HUDEP-2 (cell line): ENCODE measurements at regions not wholly inside any gene's neighbourhood (a gene's known extent, or its start where the extent isn't known, plus 50 kb on each side); places are given as distances from the start of the nearest gene placed in this dataset.
"Not testable (repeated sequence)": the region's sequence is repeated elsewhere in the genome, so short reads cannot be mapped to it uniquely, and the experiment has no call there.

Source experiments
- DNase-seq, 76 experiments: peaks; one replicate each; lab custom pipeline; 2025; ENCODE audit not compliant: unreplicated experiment in 76 of 76; lab: John Stamatoyannopoulos, UW

DNA sequence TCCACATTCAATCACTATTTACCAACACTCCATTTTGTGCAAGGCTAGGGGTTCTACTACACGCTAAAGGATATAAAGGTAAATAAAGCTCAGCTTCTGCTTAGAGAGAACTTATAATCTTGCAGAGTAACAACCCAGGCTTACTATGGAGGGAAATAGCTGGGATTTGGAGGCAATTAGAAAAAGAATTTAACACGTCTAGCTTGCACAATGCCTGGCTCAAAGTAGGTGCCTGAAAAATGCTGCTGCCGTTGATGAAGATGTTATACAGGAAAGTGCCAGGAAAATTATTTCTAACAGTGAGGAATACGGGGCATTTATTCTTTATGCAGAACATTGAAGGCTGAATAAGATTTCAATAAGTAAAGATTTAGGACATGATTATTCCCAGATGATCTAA is 214.2 kb downstream of the KITLG start:
- no peak for DNase-seq

DNA sequence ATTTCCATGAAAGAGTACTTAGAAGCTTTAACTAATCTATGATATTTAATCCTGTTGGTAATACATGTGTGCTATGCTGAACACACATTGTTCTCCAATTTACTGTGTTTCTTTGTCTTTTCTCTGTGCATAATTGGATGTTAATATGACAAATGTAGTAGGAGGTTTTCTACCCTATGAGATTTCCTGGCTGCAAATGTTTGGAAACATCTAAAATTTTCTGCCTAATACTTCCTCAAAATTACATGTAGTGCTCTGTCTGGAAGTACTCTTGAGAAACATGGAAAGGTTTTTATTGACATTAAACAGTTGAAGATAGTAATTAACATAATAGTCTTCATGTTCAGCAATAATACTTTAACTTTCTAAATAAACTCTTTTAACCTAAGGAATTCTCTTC is 213.0 kb downstream of the KITLG start:
- no peak for DNase-seq

DNA sequence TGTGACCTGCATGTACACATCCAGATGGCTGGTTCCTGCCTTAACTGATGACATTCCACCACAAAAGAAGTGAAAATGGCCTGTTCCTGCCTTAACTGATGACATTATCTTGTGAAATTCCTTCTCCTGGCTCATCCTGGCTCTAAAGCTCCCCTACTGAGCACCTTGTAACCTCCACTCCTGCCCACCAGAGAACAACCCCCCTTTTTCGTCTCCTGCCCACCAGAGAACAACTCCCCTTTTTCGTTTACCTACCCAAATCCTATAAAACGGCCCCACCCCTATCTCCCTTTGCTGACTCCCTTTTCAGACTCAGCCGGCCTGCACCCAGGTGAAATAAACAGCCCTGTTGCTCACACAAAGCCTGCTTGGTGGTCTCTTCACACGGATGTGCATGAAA is 212.2 kb downstream of the KITLG start:
- not testable (repeated sequence) for DNase-seq

DNA sequence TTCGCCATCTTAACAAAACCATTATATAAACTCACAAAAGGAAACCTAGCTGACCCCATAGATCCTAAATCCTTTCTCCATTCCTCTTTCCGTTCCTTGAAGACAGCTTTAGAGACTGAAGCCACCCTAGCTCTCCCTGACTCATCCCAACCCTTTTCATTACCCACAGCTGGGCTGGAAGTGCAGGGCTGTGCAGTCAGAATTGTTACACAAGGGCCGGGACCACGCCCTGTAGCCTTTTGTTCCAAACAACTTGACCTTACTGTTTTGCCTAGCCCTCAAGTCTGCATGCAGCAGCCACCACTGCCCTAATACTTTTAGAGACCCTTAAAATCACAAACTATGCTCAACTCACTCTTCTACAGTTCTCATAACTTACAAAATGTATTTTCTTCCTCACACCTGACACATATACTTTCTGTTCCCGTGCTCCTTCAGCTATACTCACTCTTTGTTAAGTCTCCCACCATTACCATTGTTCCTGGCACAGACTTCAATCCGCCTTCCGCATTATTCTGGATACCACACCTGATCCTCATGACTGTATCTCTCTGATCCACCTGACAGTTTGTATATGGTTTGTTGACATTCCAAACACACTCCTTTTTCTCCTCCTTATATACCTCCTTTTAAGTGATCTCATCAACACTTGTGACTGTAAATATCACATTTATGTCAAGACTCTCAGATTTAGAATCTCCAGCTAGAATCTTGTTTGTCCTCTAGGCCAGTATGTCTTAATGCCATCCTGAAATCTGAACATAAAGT is 208.7 kb downstream of the KITLG start:
- DNase-seq, result no peak

DNA sequence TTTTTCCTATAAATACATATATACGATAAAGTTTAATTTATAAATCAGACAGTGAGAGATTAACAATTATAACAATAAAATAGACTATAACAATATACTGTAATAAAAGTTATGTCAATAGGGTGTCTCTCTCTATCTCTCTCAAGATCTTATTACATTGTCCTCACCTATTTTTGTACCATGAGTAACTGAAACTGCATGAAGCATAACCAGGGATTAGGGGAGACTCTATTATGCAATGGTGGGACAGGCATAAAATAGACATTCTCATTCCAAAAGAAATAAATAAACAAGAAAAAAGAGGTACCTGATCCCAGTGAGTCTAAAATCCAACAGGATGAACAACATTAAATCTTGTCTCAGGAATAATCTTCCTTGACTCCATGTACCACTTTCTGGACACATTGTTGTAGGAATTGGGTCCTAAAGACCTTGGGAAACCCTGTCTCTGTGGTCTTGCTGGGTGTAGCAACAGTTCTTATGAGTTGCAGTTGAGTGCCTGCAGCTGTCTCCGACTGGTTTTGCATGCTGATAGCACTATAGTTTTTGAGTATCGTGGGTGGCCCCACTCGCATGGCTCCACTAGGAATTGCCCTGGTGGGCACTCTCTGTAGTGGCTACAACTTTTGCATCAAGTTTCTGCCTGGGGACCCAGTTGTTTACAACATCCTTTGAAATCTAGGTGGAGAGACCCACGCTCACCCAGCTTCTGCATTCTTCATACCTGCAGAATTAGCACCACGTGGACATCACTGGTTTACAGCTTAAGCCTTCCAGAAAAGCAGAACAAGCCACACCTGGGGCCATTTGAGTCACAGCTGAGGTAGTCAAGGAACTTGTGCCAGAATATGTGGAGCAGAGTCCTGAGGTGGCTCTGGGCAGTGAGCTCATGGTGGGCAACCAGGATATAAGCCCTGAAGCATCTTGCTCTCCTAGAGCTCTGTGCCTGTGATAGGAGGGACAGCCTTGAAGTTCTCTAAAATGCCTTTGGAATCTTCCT is 204.7 kb downstream of the KITLG start:
- no peak for DNase-seq

DNA sequence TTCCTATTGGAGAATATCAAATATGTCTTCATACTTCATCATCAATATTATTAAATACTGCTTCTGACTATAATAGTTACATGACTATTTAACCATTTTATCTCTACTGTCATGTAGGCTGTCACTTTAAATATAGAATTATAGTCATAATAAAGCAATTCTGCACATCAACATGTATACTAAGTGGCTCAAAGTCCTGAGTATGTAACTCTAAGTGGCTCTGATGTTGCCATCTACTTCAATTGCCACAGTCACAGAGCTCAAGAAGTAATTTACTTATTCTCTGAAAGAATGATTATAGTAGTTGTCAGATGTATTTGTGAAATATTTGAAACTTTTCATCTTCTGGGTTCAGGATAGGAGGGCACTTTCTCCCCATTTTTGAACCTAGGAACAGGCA is 202.3 kb downstream of the KITLG start:
- DNase-seq, result no peak

DNA sequence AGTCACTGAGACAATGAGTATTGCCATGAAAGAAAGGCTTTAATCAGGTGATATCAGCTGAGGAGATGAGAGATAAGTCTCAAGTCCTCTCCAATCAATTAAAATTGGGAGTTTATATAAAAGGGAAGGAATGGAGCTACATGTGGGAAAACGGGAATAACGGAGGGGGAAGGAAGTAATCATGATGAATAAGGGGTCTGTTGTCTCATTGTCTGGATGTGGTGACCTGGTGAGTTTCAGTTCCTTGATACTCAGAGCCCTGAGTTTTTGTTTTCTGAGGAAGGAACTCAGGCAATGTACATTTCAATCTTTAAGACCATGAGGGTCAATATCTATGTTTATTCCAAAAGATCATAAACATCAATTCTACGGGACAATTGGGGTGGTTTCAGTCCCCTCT is 198.8 kb downstream of the KITLG start:
- DNase-seq, result no peak

DNA sequence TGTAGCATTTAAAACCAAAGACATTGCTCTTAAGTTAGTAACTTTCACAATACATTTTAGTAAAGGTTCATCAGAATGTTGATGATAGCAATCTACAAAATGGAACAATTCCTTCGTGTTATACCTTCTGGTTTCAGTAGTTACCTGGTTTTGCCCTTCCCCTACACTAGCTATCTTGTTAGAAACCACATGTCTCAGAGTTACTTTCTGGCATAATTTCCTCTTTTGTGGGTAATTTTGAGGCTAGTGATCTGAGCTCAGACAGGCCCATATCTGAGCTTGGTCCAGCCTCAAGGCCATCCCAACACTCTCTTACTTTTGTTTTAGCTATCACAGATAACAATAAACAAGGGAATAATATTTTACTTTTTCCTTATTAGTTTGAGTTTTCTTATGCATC is 196.9 kb downstream of the KITLG start:
- DNase-seq, result no peak

DNA sequence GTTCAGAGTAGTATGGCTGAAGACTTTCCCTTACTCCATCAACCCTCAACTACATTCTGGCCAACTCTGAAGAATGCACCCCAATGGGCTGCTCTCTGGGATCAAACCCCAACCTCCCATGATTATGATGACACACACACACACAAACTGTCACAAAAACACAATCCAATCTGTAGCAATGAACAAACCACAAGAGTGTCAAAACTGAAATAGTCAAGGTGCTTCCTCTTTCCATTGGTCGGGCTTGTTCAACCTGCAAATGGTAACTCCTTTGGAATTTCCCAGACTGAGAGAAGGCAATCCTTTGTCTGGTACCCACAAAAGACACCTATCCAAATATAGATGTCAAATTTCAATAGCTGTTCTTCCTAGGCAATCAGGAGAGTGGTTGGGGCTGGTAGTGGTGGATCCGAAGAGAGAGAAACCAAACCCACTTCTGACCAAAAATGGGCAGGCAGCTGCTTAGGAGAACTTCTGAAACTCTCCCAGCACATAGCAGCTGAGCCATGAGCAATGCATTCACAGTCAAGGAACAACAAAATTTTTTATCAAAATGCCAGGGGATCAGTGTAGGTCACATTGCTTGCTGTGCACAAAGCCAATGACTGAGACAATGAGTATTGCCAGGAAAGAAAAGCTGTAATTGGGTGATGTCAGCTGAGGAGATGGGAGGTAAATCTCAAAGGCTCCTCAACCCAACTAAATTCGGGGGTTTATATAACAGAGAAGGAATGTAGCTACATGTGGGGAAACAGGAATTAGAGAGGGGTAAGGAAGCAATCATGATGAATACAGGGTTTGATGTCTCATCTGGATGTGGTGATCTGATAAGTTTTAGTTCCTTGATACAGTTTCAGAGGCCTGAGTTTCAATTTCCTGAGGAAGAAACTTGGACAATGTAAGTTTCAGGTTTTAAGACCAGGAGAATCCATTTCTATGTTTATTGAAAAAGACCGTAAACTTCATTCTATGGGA is 191.4 kb downstream of the KITLG start:
- no peak for DNase-seq

DNA sequence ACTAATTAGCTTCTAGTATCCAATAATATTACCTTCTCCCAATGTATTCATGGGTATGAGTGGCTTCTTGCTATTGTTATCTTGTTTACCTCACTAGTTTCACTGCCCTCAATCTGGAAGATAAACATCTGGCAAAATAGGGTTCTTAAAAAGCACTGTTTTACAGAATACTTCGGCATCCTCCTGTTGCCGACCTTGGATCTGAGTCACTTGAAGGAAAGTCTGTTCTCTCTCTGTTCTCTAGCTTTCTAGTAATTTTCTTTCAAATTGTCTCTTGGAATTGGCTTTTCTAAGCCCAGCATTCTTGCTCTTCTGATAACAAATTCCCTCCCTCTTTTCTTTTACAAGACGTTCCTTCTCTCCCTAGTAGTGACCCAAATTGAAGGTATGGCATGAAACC is 189.5 kb downstream of the KITLG start:
- DNase-seq, result no peak

DNA sequence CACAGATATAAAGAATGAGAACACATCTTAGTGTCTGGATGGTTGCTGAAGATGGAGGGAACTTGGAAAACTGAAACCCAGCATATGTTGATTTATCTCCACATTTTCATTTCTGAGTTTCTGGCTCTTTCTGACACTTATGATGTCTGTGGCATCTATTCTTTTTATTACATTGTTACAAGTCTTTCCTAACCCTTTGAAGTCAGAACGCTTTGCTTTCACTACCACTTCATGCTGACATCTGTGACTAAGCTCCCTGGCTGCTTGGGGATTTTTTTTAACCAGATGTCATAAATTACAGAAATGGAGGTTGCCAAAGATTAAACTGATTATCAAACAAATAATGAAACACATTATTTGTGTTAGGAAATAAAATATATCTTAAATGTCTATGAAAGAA is 188.7 kb downstream of the KITLG start:
- no peak for DNase-seq

DNA sequence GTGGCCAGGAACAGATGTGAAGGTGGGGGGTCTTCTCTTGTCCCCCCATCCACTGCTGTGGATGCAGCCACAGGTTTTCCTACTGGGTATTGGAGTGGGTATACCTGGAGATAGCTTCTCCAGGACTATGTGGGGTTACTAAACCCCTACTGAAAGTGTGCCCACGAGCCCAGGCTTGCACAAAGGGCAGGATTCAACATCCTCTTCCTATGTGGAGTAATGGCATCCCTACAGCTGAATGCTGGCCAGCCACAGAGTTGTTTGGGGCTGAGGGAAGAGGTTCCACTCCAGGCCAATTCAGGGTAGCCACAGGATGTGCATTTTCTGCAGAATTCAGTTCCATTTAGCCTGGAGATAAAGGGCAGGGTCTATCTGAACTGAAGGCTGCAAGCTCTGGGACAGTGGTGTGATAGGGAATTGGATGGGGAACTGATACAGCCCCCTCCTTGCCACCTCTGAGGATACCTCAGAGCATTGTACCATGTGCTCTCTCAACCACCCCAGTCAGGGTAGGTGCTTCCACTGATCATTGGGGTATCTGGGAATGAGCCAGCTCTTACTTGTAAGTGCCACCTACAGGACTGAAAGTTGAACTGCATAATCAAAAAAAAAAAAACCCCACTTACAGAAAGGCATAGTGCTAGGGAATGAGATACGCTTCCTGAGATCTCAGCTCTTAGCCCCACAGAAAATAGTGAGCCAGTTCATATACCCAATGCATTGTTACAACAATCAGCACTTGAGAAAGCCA is 187.1 kb downstream of the KITLG start:
- DNase-seq, result peak in 8 of 76 experiments; percentile 0 to 22 (median 8)

DNA sequence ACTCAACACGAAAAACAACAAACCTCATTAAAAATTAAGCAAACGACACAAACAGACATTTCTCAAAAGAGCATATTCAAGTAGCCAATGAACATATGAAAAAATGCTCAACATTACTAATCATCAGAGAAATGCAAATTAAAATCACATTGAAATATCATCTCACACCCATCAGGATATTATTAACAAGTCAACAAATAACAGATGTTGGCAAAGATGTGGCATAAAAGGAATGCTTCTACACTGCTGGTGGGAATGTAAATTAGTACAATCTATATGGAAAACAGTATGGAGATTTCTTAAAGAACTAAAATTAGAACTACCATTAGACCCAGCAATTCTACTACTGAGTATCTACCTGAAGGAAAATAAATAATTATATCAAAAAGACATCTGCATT is 182.2 kb downstream of the KITLG start:
- DNase-seq, result no peak

DNA sequence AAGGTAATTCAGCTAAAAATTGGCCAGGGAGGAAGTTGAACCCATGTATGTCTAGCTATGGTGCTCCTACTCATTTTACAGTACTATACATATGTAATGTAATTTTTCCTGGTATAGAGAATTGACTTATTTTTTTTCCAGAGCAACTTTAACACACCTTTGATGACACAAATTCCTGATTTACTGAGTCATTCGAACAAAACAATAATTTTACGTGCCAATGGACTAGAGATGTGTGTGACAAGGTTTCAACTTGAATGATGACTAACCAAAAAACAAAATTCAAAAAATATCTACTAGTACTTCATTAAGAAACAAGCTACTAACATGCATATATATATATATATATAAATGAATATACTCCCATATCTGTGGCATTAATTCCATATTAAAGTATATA is 180.5 kb downstream of the KITLG start:
- DNase-seq, result no peak

DNA sequence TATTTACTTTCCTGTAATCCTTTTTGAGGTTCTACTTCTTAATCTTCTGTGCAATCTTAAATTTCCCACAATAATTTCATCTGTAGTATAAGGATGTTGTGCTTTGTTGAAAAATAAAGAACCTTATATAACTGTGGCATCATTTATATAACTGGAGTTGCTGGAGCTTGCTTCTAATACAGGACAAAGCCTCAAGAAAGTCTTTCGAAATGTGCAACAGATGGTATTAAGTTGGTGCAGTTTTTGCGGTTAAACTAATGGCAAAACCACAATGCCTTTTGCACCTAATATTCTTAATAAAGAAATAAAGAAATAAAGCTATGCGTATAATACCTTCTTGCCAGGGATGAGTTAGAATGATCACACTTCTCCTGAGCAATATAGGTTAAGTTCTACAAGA is 180.0 kb downstream of the KITLG start:
- no peak for DNase-seq

DNA sequence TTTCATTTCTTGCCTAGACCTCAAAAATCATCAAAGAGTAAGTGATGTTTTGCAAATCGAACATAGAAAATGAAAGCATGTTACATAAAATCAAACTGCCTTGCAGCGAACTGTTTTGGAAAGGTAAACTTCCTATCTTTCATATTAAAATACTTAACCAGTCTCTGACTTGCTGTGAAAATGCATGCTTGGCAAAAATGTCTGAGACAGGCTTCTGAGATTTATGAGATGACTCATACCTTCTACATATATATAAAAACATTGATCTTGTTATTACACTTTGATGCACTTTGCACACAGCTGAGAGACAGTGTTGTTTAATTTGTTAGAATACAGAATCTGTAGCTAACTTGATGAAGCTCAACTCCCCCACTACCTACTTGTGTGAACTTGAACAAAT is 179.1 kb downstream of the KITLG start:
- no peak for DNase-seq

DNA sequence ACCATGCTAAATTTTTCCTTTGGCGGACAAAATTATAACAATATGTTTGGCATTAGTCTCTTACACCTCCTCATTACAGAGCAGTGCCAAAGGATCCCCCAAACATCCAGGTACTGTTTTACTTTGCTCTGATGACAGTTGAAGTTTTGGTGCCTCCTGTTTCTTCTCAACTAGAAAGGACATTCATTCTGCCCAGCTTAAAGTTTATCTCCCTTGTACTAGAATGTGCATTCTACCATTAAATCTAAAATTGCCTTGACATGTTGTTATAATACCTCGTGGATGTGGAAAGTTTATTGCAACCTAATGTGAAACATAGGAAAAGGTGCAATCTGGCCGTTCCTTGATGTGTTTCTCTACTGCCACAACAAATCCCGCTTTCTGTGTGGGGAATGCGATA is 173.4 kb downstream of the KITLG start:
- DNase-seq, result no peak

DNA sequence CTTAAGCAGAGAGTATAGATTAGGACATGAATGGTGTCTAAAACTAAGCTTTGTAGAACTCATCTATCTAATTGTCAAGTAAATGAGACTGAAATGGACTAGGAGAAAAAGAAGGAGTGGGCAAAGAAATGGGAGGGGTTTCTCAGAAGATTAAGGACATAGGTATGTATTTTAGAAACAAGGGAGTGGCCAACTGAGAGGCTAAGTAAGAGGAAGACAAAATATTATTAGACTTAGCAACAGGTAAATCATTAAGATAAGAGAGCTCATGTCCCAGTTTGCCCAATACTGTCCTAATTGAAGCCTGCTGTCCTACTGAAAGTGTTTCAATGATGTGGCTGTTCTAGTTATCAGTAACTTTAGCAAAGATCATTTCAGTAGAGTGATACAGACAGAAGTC is 171.4 kb downstream of the KITLG start:
- DNase-seq, result no peak

DNA sequence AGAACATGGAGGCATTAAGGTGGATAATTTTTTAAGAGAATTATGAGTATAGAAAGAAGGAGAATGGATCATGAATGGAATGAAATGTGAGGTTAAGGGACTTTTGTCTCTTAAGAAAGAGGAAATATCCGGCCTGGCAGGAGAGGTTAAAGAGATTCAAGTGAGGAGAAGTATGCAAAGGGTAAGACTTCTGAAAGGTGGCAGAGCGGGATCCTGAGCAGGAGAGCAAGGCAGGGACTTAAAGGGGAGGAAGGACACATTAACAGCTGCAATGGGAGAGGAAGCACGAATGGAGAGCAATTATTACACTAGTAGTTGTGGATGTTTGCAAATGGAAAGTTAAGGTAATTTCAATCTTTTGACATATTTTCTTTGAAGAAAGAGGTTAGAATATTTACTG is 171.0 kb downstream of the KITLG start:
- no peak for DNase-seq

DNA sequence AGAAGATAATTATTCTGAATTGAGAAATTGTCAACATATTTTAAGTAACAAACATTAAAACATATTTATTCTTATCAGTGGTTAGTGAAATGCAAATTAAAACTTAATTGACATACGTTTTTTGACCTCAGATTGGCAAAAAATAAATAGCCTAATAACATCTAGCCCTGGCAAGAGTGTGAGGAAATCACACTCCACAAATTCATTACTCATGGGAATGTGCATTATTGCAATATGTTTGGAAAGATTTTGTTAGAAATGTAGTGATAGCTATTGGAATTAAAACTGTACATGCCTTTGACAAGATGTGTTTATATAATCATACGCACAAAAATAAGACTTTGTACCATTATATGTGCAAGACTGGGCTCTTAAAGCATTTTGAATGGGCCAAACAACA is 168.6 kb downstream of the KITLG start:
- DNase-seq, result no peak
